Activated T-cell treated with anti-CD3 and anti-CD28 coated beads, Interleukin-2, amount 50 U/mL, for 48 hours (primary cell): ENCODE measurements at regions not wholly inside any gene's neighbourhood (a gene's known extent, or its start where the extent isn't known, plus 50 kb on each side); places are given as distances from the start of the nearest gene placed in this dataset.
"Not testable (repeated sequence)": the region's sequence is repeated elsewhere in the genome, so short reads cannot be mapped to it uniquely, and the experiment has no call there.

Experiments used
- DNase-seq, 2 experiments: peaks; one replicate each; pipeline ENCODE4 v3.0.0-alpha.2; 2020

- DNase-seq: no peak
Measured at GRCh38 chr13:105758918-105759860, 776.3 kb downstream of the EFNB2 start.

- no peak for DNase-seq
Measured at GRCh38 chr13:105740739-105741138, 794.7 kb downstream of the EFNB2 start.

GRCh38 chr13:105737688-105738087, 797.8 kb downstream of the EFNB2 start:
- no peak for DNase-seq

GRCh38 chr13:105735281-105735680, 800.2 kb downstream of the EFNB2 start:
- DNase-seq: no peak

- no peak for DNase-seq
Measured at GRCh38 chr13:105732806-105733529, 802.5 kb downstream of the EFNB2 start.

GRCh38 chr13:105725887-105726286, 809.6 kb downstream of the EFNB2 start:
- no peak for DNase-seq

- DNase-seq: no peak
Measured at GRCh38 chr13:105721016-105721415, 814.4 kb downstream of the EFNB2 start.

- DNase-seq: no peak
Measured at GRCh38 chr13:105719859-105720258, 815.6 kb downstream of the EFNB2 start.

- DNase-seq: no peak
Measured at GRCh38 chr13:105709181-105709580, 826.3 kb downstream of the EFNB2 start.

GRCh38 chr13:105703843-105704242, 831.6 kb downstream of the EFNB2 start:
- no peak for DNase-seq

- DNase-seq: no peak
Measured at GRCh38 chr13:105702441-105702840, 833.0 kb downstream of the EFNB2 start.

- no peak for DNase-seq
Measured at GRCh38 chr13:105692769-105693168, 842.7 kb downstream of the EFNB2 start.

GRCh38 chr13:105684216-105684615, 851.2 kb downstream of the EFNB2 start:
- DNase-seq: no peak

GRCh38 chr13:105679838-105680237, 855.6 kb downstream of the EFNB2 start:
- no peak for DNase-seq

GRCh38 chr13:105678072-105678471, 857.4 kb downstream of the EFNB2 start:
- DNase-seq: no peak

- DNase-seq: no peak
Measured at GRCh38 chr13:105672881-105673280, 862.6 kb downstream of the EFNB2 start.

GRCh38 chr13:105671131-105671530, 864.3 kb downstream of the EFNB2 start:
- not testable (repeated sequence) for DNase-seq

- no peak for DNase-seq
Measured at GRCh38 chr13:105670179-105670990, 865.1 kb downstream of the EFNB2 start.

GRCh38 chr13:105665284-105665683, 870.2 kb downstream of the EFNB2 start:
- DNase-seq: no peak

GRCh38 chr13:105663182-105663581, 872.3 kb downstream of the EFNB2 start:
- DNase-seq: no peak

GRCh38 chr13:105660561-105660960, 874.9 kb downstream of the EFNB2 start:
- DNase-seq: no peak

- DNase-seq: no peak
Measured at GRCh38 chr13:105658431-105658830, 877.0 kb downstream of the EFNB2 start.

GRCh38 chr13:105655046-105655445, 880.4 kb downstream of the EFNB2 start:
- DNase-seq: no peak
